ENCODE measurements at regions not wholly inside any gene's neighbourhood (a gene's known extent, or its start where the extent isn't known, plus 50 kb on each side); places are given as distances from the start of the nearest gene placed in this dataset.

- Histone ChIP-seq H3K27ac (no peak overlapping the region), H3K4me1 (no peaks in the 10 kb centered on the region), H2AFZ (no peak overlapping the region), H3K9ac (no peak overlapping the region), H3K4me3 (ENCODE audit: low read depth, low read length) (no peak overlapping the region), H3K79me2 (no peaks in the 10 kb centered on the region), H3K36me3 (ENCODE audit: control insufficient read depth, insufficient read depth, low read length) (no peaks in the 10 kb centered on the region), H3K4me2 (ENCODE audit: low read length) (no peak overlapping the region), H3K27me3 (ENCODE audit: control insufficient read depth, insufficient read depth, low read length) (no peaks in the 10 kb centered on the region), H3K9me3 (ENCODE audit: control insufficient read depth, low read length) (no peaks in the 10 kb centered on the region)
- TF ChIP-seq CTCF (IDR thresholded peaks at IDR 0.05), result no peak
Measured at GRCh38 chr20:50309764-50310672, 119.4 kb downstream of the CEBPB start.

- Histone ChIP-seq H3K36me3 (ENCODE audit: control insufficient read depth, insufficient read depth, low read length) (no peaks in the 10 kb centered on the region), H3K4me3 (ENCODE audit: low read depth, low read length) (no peak overlapping the region), H3K4me1 (no peaks in the 10 kb centered on the region), H3K27me3 (ENCODE audit: control insufficient read depth, insufficient read depth, low read length) (no peaks in the 10 kb centered on the region), H3K9ac (no peak overlapping the region), H3K4me2 (ENCODE audit: low read length) (no peak overlapping the region), H3K9me3 (ENCODE audit: control insufficient read depth, low read length) (no peaks in the 10 kb centered on the region), H3K27ac (no peak overlapping the region), H2AFZ (no peak overlapping the region), H3K79me2 (no peaks in the 10 kb centered on the region)
- no peak for TF ChIP-seq CTCF (IDR thresholded peaks at IDR 0.05)
Measured at GRCh38 chr20:50310673-50311051, 120.0 kb downstream of the CEBPB start.

GRCh38 chr20:50311308-50312001 is 120.8 kb downstream of the CEBPB start:
- H2AFZ ChIP-seq, result no peak overlapping the region
- no peaks in the 10 kb centered on the region for H3K36me3 ChIP-seq (ENCODE audit: control insufficient read depth, insufficient read depth, low read length)
- H3K4me1 ChIP-seq, result no peaks in the 10 kb centered on the region
- no peak overlapping the region for H3K4me3 ChIP-seq (ENCODE audit: low read depth, low read length)
- no peaks in the 10 kb centered on the region for H3K9me3 ChIP-seq (ENCODE audit: control insufficient read depth, low read length)
- no peaks in the 10 kb centered on the region for H3K79me2 ChIP-seq
- H3K9ac ChIP-seq, result no peak overlapping the region
- H3K27ac ChIP-seq, result no peak overlapping the region
- TF ChIP-seq CTCF (IDR thresholded peaks at IDR 0.05), result no peak
- no peak overlapping the region for H3K4me2 ChIP-seq (ENCODE audit: low read length)
- H3K27me3 ChIP-seq (ENCODE audit: control insufficient read depth, insufficient read depth, low read length), result no peaks in the 10 kb centered on the region

- Histone ChIP-seq H3K9ac (no peak overlapping the region), H2AFZ (no peak overlapping the region), H3K4me1 (no peaks in the 10 kb centered on the region)
Measured at GRCh38 chr20:50312002-50312681, 121.5 kb downstream of the CEBPB start.

More at GRCh38 chr20:50312002-50312681, 121.5 kb downstream of the CEBPB start:
- TF ChIP-seq CTCF (IDR thresholded peaks at IDR 0.05), result no peak
- peak overlapping the region; percentile 33 for H3K27ac ChIP-seq
- H3K79me2 ChIP-seq, result no peaks in the 10 kb centered on the region
- H3K4me2 ChIP-seq (ENCODE audit: low read length), result no peak overlapping the region
- H3K9me3 ChIP-seq (ENCODE audit: control insufficient read depth, low read length), result no peaks in the 10 kb centered on the region
- no peaks in the 10 kb centered on the region for H3K36me3 ChIP-seq (ENCODE audit: control insufficient read depth, insufficient read depth, low read length)
- H3K4me3 ChIP-seq (ENCODE audit: low read depth, low read length), result no peak overlapping the region
- H3K27me3 ChIP-seq (ENCODE audit: control insufficient read depth, insufficient read depth, low read length), result no peaks in the 10 kb centered on the region

All from parathyroid adenoma (tissue), 2 donors.